NCI-H2227 (cell line): ENCODE measurements at regions not wholly inside any gene's neighbourhood (a gene's known extent, or its start where the extent isn't known, plus 50 kb on each side); places are given as distances from the start of the nearest gene placed in this dataset.

Experiments used
- DNase-seq: peaks from one replicate; lab custom pipeline; 2025; ENCODE audit not compliant: unreplicated experiment; lab: John Stamatoyannopoulos, UW

GRCh38 chr3:21801631-21802030 lies 50.6 kb upstream of the ZNF385D start:
- DNase-seq, result no peak

GRCh38 chr3:21803604-21804003 lies 52.6 kb upstream of the ZNF385D start:
- DNase-seq, result no peak

GRCh38 chr3:21804330-21804729 lies 53.3 kb upstream of the ZNF385D start:
- no peak for DNase-seq

- DNase-seq, result no peak
Measured at GRCh38 chr3:21806733-21807132, 55.7 kb upstream of the ZNF385D start.

- DNase-seq, result no peak
Measured at GRCh38 chr3:21825684-21826083, 74.7 kb upstream of the ZNF385D start.

GRCh38 chr3:21826416-21826815 lies 75.4 kb upstream of the ZNF385D start:
- DNase-seq, result no peak

- DNase-seq, result no peak
Measured at GRCh38 chr3:21830541-21830940, 79.5 kb upstream of the ZNF385D start.

- DNase-seq, result no peak
Measured at GRCh38 chr3:21835264-21835663, 84.3 kb upstream of the ZNF385D start.

GRCh38 chr3:21836227-21836626 lies 85.2 kb upstream of the ZNF385D start:
- DNase-seq, result no peak

- DNase-seq, result no peak
Measured at GRCh38 chr3:21839176-21839575, 88.2 kb upstream of the ZNF385D start.

GRCh38 chr3:21839592-21839991 lies 88.6 kb upstream of the ZNF385D start:
- DNase-seq, result peak; percentile 1

- DNase-seq, result no peak
Measured at GRCh38 chr3:21847005-21847404, 96.0 kb upstream of the ZNF385D start.

- DNase-seq, result no peak
Measured at GRCh38 chr3:21859124-21860081, 108.4 kb upstream of the ZNF385D start.

- no peak for DNase-seq
Measured at GRCh38 chr3:21860082-21860475, 109.1 kb upstream of the ZNF385D start.

GRCh38 chr3:21860657-21861056 lies 109.6 kb upstream of the ZNF385D start:
- DNase-seq, result no peak

GRCh38 chr3:21876782-21877181 lies 125.8 kb upstream of the ZNF385D start:
- no peak for DNase-seq

- DNase-seq, result no peak
Measured at GRCh38 chr3:21877214-21877754, 126.3 kb upstream of the ZNF385D start.

GRCh38 chr3:21879184-21879886 lies 128.3 kb upstream of the ZNF385D start:
- no peak for DNase-seq

GRCh38 chr3:21888656-21889055 lies 137.6 kb upstream of the ZNF385D start:
- DNase-seq, result no peak

GRCh38 chr3:21889166-21889565 lies 138.2 kb upstream of the ZNF385D start:
- DNase-seq, result no peak

GRCh38 chr3:21892104-21892503 lies 141.1 kb upstream of the ZNF385D start:
- no peak for DNase-seq

- no peak for DNase-seq
Measured at GRCh38 chr3:21893242-21893641, 142.2 kb upstream of the ZNF385D start.
